PC-9 (cell line): ENCODE measurements at regions not wholly inside any gene's neighbourhood (a gene's known extent, or its start where the extent isn't known, plus 50 kb on each side); places are given as distances from the start of the nearest gene placed in this dataset.

ENCODE experiments used
- EZH2 ChIP-seq: fragments of 200-600 bp; sonication (generic); IDR thresholded peaks from 2 replicates; pipeline ENCODE4 v1.8.0; 2017; ENCODE audit warnings: antibody characterized with exemption, low read depth
- TF ChIP-seq, protein P1 (sequence below): fragments of 200-600 bp; sonication (generic); conservative IDR thresholded peaks from 2 replicates; pipeline ENCODE4 v1.6.1; 2017; ENCODE audit warnings: mixed run types, antibody characterized with exemption, mild to moderate bottlenecking, moderate library complexity

DNA sequence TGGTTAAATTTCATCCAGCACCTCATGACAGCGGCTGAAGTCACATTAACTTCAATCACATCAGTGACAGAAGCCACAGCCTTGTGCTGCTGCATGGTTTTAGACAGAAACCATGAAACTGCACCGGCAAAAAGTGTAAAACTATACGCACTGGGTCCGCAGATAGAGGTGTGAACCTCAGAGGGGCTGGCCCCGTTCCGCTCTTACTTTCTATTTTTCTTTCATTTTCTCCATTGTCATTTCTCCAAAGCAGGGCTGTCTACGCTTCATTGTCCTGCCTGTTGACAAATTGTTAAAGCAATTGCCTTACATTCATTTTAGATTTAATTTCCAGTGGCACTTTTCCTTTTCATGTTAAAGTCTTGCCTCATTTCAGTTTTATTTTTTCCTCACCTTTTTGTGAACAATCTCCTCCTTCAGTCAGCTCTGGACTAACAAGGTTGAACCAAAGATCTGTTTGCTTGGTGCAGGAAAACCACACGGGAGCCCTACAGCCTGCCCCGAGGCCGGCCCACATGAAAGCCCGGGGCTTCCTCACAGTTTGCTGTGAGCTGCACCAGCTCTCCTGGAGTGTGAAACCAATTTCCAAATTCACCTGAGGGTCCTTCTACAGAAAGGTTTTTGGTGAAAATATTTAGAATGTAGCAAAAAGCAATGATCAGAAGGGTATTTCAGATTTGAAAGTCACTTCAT is 63.7 kb downstream of the PRR18 start:
- TF ChIP-seq, protein P1, sequence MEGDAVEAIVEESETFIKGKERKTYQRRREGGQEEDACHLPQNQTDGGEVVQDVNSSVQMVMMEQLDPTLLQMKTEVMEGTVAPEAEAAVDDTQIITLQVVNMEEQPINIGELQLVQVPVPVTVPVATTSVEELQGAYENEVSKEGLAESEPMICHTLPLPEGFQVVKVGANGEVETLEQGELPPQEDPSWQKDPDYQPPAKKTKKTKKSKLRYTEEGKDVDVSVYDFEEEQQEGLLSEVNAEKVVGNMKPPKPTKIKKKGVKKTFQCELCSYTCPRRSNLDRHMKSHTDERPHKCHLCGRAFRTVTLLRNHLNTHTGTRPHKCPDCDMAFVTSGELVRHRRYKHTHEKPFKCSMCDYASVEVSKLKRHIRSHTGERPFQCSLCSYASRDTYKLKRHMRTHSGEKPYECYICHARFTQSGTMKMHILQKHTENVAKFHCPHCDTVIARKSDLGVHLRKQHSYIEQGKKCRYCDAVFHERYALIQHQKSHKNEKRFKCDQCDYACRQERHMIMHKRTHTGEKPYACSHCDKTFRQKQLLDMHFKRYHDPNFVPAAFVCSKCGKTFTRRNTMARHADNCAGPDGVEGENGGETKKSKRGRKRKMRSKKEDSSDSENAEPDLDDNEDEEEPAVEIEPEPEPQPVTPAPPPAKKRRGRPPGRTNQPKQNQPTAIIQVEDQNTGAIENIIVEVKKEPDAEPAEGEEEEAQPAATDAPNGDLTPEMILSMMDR = no peak
- no peak for TF ChIP-seq EZH2
